ENCODE measurements at regions not wholly inside any gene's neighbourhood (a gene's known extent, or its start where the extent isn't known, plus 50 kb on each side); places are given as distances from the start of the nearest gene placed in this dataset.

- no peak for DNase-seq
- Mint-ChIP-seq H3K9me3 (peaks cover 2 to 3% of the 10 kb centered on the region in 2 experiments; a peak in 2 of 5 replicates), H3K27ac (no peak overlapping the region), H3K4me1 (peaks cover 20 to 21% of the 10 kb centered on the region in 2 experiments), H3K27me3 (ENCODE audit: low read depth) (no peaks in the 10 kb centered on the region), H3K4me3 (no peak overlapping the region), H3K36me3 (ENCODE audit: insufficient read depth in 1 of 3, low read depth in 3 of 3) (peaks cover 0 to 4% (median 0%) of the 10 kb centered on the region in 3 experiments; a peak in 1 of 7 replicates)
- Histone ChIP-seq H2BK5ac (ENCODE audit: insufficient read length, low read length) (no peak overlapping the region), H2AFZ (ENCODE audit: low read length) (no peak overlapping the region), H3K4ac (ENCODE audit: low read depth, low read length) (no peak overlapping the region), H2AK5ac (ENCODE audit: insufficient read length, low read length) (no peak overlapping the region), H3K23me2 (ENCODE audit: insufficient read length, low read depth, low read length, poor library complexity, severe bottlenecking) (no peaks in the 10 kb centered on the region), H3K56ac (ENCODE audit: insufficient read length, low read depth, low read length) (no peak overlapping the region), H2BK12ac (ENCODE audit: insufficient read length, low read depth, low read length) (no peak overlapping the region), H4K8ac (replicated peaks; ENCODE audit: insufficient read length, low read depth, low read length) (no peak overlapping the region), H3K79me1 (ENCODE audit: insufficient read depth, low read depth, low read length, poor library complexity, severe bottlenecking) (no peaks in the 10 kb centered on the region), H4K20me1 (ENCODE audit: control insufficient read depth, insufficient read depth, insufficient read length) (no peaks in the 10 kb centered on the region), H3K18ac (ENCODE audit: insufficient read length, low read depth, low read length) (no peak overlapping the region), H3K4me1 (ENCODE audit: insufficient read depth, low read length) (no peaks in the 10 kb centered on the region), H3K27ac (ENCODE audit: insufficient read length, low read depth, low read length) (no peak overlapping the region), H3K9me3 (ENCODE audit: control insufficient read depth, low read depth, low read length) (no peaks in the 10 kb centered on the region), H3K23ac (ENCODE audit: insufficient read length, low read depth, low read length) (no peak overlapping the region), H4K5ac (ENCODE audit: insufficient read length, low read depth, low read length) (no peak overlapping the region), H2BK15ac (ENCODE audit: low read depth, low read length) (no peak overlapping the region), H3K4me2 (ENCODE audit: insufficient read depth, insufficient read length, low read length) (no peak overlapping the region), H3T11ph (ENCODE audit: low read length) (no peak overlapping the region), H3K9ac (ENCODE audit: extremely low read depth, insufficient read length, low read length) (no peak overlapping the region), H3K14ac (ENCODE audit: insufficient read depth, low read length) (no peak overlapping the region), H3K79me2 (ENCODE audit: insufficient read depth, low read length) (no peaks in the 10 kb centered on the region), H4K91ac (ENCODE audit: insufficient read length, low read depth, low read length) (no peak overlapping the region), H2BK20ac (ENCODE audit: low read depth, low read length, poor library complexity, severe bottlenecking) (no peak overlapping the region), H2BK120ac (ENCODE audit: low read depth, low read length, poor library complexity, severe bottlenecking) (no peak overlapping the region), H3K27me3 (ENCODE audit: insufficient read depth, low read length) (no peaks in the 10 kb centered on the region)
- WGBS (ENCODE audit: extremely low coverage, insufficient read length, low lambda C conversion rate) = no CpG with 5 or more reads among the region's 3 CpGs
- no peak for TF ChIP-seq CTCF (conservative IDR thresholded peaks at IDR 0.05)
These were observed 49.7 kb upstream of the WSCD1 start for GRCh38 chr17:6020376-6021010.
